Thymus (tissue), 11 donors: ENCODE measurements at regions not wholly inside any gene's neighbourhood (a gene's known extent, or its start where the extent isn't known, plus 50 kb on each side); places are given as distances from the start of the nearest gene placed in this dataset.
"Not testable (repeated sequence)": the region's sequence is repeated elsewhere in the genome, so short reads cannot be mapped to it uniquely, and the experiment has no call there.

Experiments used
- DNase-seq, 9 donors: peaks; one replicate each; pipeline ENCODE4 v3.0.0-alpha.2; 2013; ENCODE audit warnings: low spot score in 9 of 9, low read depth in 6 of 9, missing footprints in 1 of 9
- H3K27ac ChIP-seq, 2 donors: one replicate each; pipeline ENCODE4 v1.5.1; 2013; ENCODE audit warnings: control low read depth in 1 of 2, low read depth in 1 of 2, low read length in 1 of 2, mild to moderate bottlenecking in 1 of 2, moderate library complexity in 1 of 2
- H3K27me3 ChIP-seq, 2 donors: one replicate each; pipeline ENCODE4 v1.5.1; 2013; ENCODE audit warnings: low read length in 1 of 2; ENCODE audit not compliant: control insufficient read depth in 2 of 2, insufficient read depth in 1 of 2
- H3K36me3 ChIP-seq, 2 donors: one replicate each; pipeline ENCODE4 v1.5.1; 2013; ENCODE audit warnings: low read length in 1 of 2, mild to moderate bottlenecking in 1 of 2, moderate library complexity in 1 of 2; ENCODE audit not compliant: control insufficient read depth in 2 of 2, insufficient read depth in 2 of 2
- H3K4me1 ChIP-seq, 2 donors: one replicate each; pipeline ENCODE4 v1.5.1; 2013; ENCODE audit warnings: low read length in 2 of 2; ENCODE audit not compliant: control insufficient read depth in 2 of 2, insufficient read depth in 2 of 2
- H3K4me3 ChIP-seq, 2 donors: one replicate each; pipeline ENCODE4 v1.5.1; 2013; ENCODE audit warnings: low read length in 2 of 2, control low read depth in 1 of 2, mild to moderate bottlenecking in 1 of 2
- H3K9me3 ChIP-seq, 2 donors: one replicate each; pipeline ENCODE4 v1.5.1; 2013; ENCODE audit warnings: low read length in 1 of 2, mild to moderate bottlenecking in 1 of 2; ENCODE audit not compliant: control insufficient read depth in 2 of 2, insufficient read depth in 1 of 2
- WGBS: extraction: QIAGEN DNeasy Blood & Tissue Kit; methylation state at CpG from one replicate; pipeline ENCODE4 v1.1.7; 2013; 5-methylcytosine and 5-hydroxymethylcytosine counted together
- donor health status: healthy.

DNA sequence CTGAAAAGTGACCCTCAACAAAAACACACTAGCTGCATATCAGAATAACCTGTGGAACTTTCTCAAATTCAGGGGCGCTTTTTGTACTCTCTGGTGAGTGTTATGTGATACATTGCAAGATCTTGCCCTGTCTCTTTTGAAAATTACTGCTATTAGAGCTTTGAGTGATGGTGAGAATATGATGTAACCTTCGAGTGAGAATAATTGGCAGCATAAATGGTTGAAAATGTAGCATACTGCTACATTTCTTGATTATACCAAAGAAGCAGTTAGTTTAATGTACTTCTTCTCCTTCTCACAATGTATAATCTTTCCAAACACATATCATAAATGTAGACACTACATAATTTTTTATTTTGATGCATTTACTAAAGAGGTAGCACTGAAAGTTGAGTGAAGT lies 882.9 kb downstream of the FSTL5 start:
- Histone ChIP-seq H3K36me3 (no peaks in the 10 kb centered on the region), H3K4me1 (no peaks in the 10 kb centered on the region), H3K4me3 (no peak overlapping the region), H3K27me3 (no peaks in the 10 kb centered on the region), H3K9me3 (peaks cover 0 to 7% of the 10 kb centered on the region in 2 donors), H3K27ac (no peak overlapping the region)
- WGBS = 42% methylated on average over 2 of the region's 2 CpGs
- DNase-seq = no peak

- H3K4me1 ChIP-seq = no peaks in the 10 kb centered on the region
- DNase-seq = no peak
- peaks cover 0 to 7% of the 10 kb centered on the region in 2 donors for H3K9me3 ChIP-seq
- 94% methylated on average over 2 of the region's 2 CpGs for WGBS
- no peak overlapping the region for H3K27ac ChIP-seq
- no peaks in the 10 kb centered on the region for H3K36me3 ChIP-seq
- H3K4me3 ChIP-seq = no peak overlapping the region
- no peaks in the 10 kb centered on the region for H3K27me3 ChIP-seq
Measured at GRCh38 chr4:161279095-161279494, 884.7 kb downstream of the FSTL5 start.

- not testable (repeated sequence) for DNase-seq
Measured at GRCh38 chr4:161277150-161277787, 886.5 kb downstream of the FSTL5 start.

GRCh38 chr4:161273607-161274006 lies 890.2 kb downstream of the FSTL5 start:
- Histone ChIP-seq H3K4me1 (no peaks in the 10 kb centered on the region), H3K36me3 (no peaks in the 10 kb centered on the region), H3K9me3 (peaks cover 0 to 7% of the 10 kb centered on the region in 2 donors), H3K27ac (no peak overlapping the region), H3K27me3 (no peaks in the 10 kb centered on the region), H3K4me3 (no peak overlapping the region)
- 96% methylated on average over 2 of the region's 2 CpGs for WGBS
- no peak for DNase-seq

More at GRCh38 chr4:161277150-161277787, 886.5 kb downstream of the FSTL5 start:
- not testable (repeated sequence) for H3K9me3 ChIP-seq, H3K27ac ChIP-seq, H3K36me3 ChIP-seq, H3K4me3 ChIP-seq, H3K4me1 ChIP-seq, H3K27me3 ChIP-seq
- WGBS = 97% methylated on average over 44 of the region's 44 CpGs

GRCh38 chr4:161260819-161261218 lies 903.0 kb downstream of the FSTL5 start:
- Histone ChIP-seq H3K27me3 (no peaks in the 10 kb centered on the region), H3K27ac (no peak overlapping the region), H3K4me3 (no peak overlapping the region), H3K9me3 (peaks cover 0 to 9% of the 10 kb centered on the region in 2 donors), H3K4me1 (no peaks in the 10 kb centered on the region), H3K36me3 (no peaks in the 10 kb centered on the region)
- DNase-seq = no peak
- 90% methylated on average over 1 of the region's 1 CpG for WGBS

GRCh38 chr4:161256716-161257115 lies 907.1 kb downstream of the FSTL5 start:
- no peak for DNase-seq
- Histone ChIP-seq H3K27ac (no peak overlapping the region), H3K4me3 (no peak overlapping the region), H3K36me3 (no peaks in the 10 kb centered on the region), H3K4me1 (no peaks in the 10 kb centered on the region), H3K27me3 (no peaks in the 10 kb centered on the region), H3K9me3 (peaks cover 0 to 14% of the 10 kb centered on the region in 2 donors)
- 92% methylated on average over 4 of the region's 4 CpGs for WGBS

DNA sequence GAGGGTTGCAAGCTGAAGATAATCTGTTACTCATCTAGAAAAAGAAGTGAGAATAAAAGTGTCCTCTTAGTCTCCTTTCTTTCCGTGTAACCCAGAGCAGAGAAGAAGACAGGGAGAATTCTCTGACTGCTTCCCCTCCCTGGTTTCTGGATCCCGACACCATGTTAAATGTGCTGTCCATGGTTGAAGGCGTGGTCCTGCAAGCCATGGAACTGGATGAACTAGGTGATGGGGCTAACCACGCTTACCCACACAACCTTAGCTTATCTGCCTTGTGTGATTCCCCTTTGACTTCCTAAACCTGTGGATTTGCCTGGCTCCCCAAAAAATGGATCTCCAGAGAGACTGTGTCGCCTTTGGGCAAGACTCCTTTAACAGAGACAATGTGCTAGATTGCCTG lies 907.6 kb downstream of the FSTL5 start:
- Histone ChIP-seq H3K27ac (no peak overlapping the region), H3K4me1 (no peaks in the 10 kb centered on the region), H3K9me3 (peaks cover 0 to 14% of the 10 kb centered on the region in 2 donors), H3K4me3 (no peak overlapping the region), H3K36me3 (no peaks in the 10 kb centered on the region), H3K27me3 (no peaks in the 10 kb centered on the region)
- no peak for DNase-seq
- whole genome bisulfite sequencing = 93% methylated on average over 5 of the region's 5 CpGs

- H3K27me3 ChIP-seq = no peaks in the 10 kb centered on the region
- H3K4me1 ChIP-seq = no peaks in the 10 kb centered on the region
- 90% methylated on average over 3 of the region's 3 CpGs for WGBS
- H3K27ac ChIP-seq = no peak overlapping the region
- no peak for DNase-seq
- H3K36me3 ChIP-seq = no peaks in the 10 kb centered on the region
- peaks cover 3 to 22% of the 10 kb centered on the region in 2 donors for H3K9me3 ChIP-seq
- H3K4me3 ChIP-seq = no peak overlapping the region
Measured at GRCh38 chr4:161254375-161254774, 909.4 kb downstream of the FSTL5 start.

GRCh38 chr4:161252520-161253141 lies 911.2 kb downstream of the FSTL5 start:
- peaks cover 3 to 29% of the 10 kb centered on the region in 2 donors for H3K9me3 ChIP-seq
- no peak for DNase-seq
- H3K27ac ChIP-seq = no peak overlapping the region
- no peaks in the 10 kb centered on the region for H3K4me1 ChIP-seq
- no peaks in the 10 kb centered on the region for H3K36me3 ChIP-seq
- H3K27me3 ChIP-seq = no peaks in the 10 kb centered on the region
- H3K4me3 ChIP-seq = no peak overlapping the region
- WGBS = 62% methylated on average over 6 of the region's 6 CpGs
